ENCODE measurements at regions not wholly inside any gene's neighbourhood (a gene's known extent, or its start where the extent isn't known, plus 50 kb on each side); places are given as distances from the start of the nearest gene placed in this dataset.

GRCh38 chr10:61119573-61119972, 175.6 kb upstream of the RHOBTB1 start:
- Histone ChIP-seq H3K4me1 (ENCODE audit: insufficient read depth, low read length) (no peaks in the 10 kb centered on the region), H2AFZ (ENCODE audit: low read length) (no peak overlapping the region), H3K4me2 (ENCODE audit: insufficient read depth, low read length) (no peak overlapping the region), H3K79me2 (ENCODE audit: insufficient read depth, low read length) (no peaks in the 10 kb centered on the region), H3K27ac (ENCODE audit: low read depth, low read length) (no peak overlapping the region), H3K9me3 (ENCODE audit: low read depth, low read length) (no peaks in the 10 kb centered on the region), H4K20me1 (ENCODE audit: insufficient read depth, low read length) (no peaks in the 10 kb centered on the region), H3K36me3 (ENCODE audit: insufficient read depth, low read length) (no peaks in the 10 kb centered on the region), H3K4me3 (ENCODE audit: insufficient read depth, low read length) (no peak overlapping the region), H3K27me3 (ENCODE audit: insufficient read depth, low read length) (peaks cover 3% of the 10 kb centered on the region)
- no peak for DNase-seq (ENCODE audit: insufficient read length, low spot score, missing footprints)
- TF ChIP-seq CTCF (IDR thresholded peaks at IDR 0.05; ENCODE audit: extremely low read depth, low read depth, low read length): no peak

DNA sequence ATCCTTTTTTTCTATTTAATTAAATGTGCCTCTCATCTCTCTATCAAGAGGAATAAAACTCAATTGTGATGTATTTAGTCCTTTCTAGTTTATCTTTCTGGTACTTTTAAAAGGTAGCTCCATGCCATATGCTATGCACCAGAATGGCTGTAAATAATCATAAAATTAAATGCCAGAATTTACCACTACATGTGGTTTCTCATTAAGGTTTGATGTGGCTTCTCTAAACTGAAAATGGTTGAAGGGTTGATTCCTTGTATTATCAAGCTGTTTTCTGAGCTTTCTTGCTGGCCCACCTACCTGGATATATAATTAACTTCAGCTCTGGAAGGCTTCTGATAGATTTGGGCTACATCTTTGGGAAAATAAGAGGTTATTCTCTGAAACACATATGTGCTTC, 171.9 kb upstream of the RHOBTB1 start:
- peaks cover 6% of the 10 kb centered on the region for H3K4me1 ChIP-seq (ENCODE audit: insufficient read depth, low read length)
- H3K79me2 ChIP-seq (ENCODE audit: insufficient read depth, low read length): no peaks in the 10 kb centered on the region
- DNase-seq (ENCODE audit: insufficient read length, low spot score, missing footprints): no peak
- no peak for TF ChIP-seq CTCF (IDR thresholded peaks at IDR 0.05; ENCODE audit: extremely low read depth, low read depth, low read length)
- no peaks in the 10 kb centered on the region for H3K36me3 ChIP-seq (ENCODE audit: insufficient read depth, low read length)
- H3K4me3 ChIP-seq (ENCODE audit: insufficient read depth, low read length): no peak overlapping the region
- H3K27me3 ChIP-seq (ENCODE audit: insufficient read depth, low read length): peaks cover 3% of the 10 kb centered on the region
- H3K9me3 ChIP-seq (ENCODE audit: low read depth, low read length): no peaks in the 10 kb centered on the region
- H3K4me2 ChIP-seq (ENCODE audit: insufficient read depth, low read length): no peak overlapping the region
- H4K20me1 ChIP-seq (ENCODE audit: insufficient read depth, low read length): no peaks in the 10 kb centered on the region
- no peak overlapping the region for H3K27ac ChIP-seq (ENCODE audit: low read depth, low read length)
- H2AFZ ChIP-seq (ENCODE audit: low read length): no peak overlapping the region

DNA sequence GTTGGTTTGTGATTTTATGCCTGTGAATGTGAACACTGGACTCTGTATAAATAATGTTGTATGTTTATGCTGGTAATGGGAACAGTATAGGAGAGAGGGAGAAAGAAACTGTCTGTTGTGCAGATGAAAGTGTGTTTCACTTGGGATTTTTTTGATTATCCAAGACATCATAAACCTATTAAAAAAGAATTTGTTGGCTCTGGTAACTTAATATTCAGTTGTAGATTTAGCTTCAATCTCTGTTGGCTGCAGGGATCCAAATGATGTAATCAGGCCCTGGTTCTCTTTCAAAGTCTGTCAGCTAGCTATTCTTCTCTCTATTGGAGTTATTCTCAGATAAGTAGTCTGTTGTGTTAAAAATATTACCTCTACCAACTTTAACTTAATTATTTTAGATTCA, 168.8 kb upstream of the RHOBTB1 start:
- Histone ChIP-seq H3K9me3 (ENCODE audit: low read depth, low read length) (no peaks in the 10 kb centered on the region), H3K27ac (ENCODE audit: low read depth, low read length) (no peak overlapping the region), H3K4me2 (ENCODE audit: insufficient read depth, low read length) (no peak overlapping the region), H3K4me3 (ENCODE audit: insufficient read depth, low read length) (no peak overlapping the region), H2AFZ (ENCODE audit: low read length) (no peak overlapping the region), H3K4me1 (ENCODE audit: insufficient read depth, low read length) (peaks cover 18% of the 10 kb centered on the region), H3K27me3 (ENCODE audit: insufficient read depth, low read length) (peaks cover 3% of the 10 kb centered on the region), H3K79me2 (ENCODE audit: insufficient read depth, low read length) (no peaks in the 10 kb centered on the region), H3K36me3 (ENCODE audit: insufficient read depth, low read length) (no peaks in the 10 kb centered on the region), H4K20me1 (ENCODE audit: insufficient read depth, low read length) (no peaks in the 10 kb centered on the region)
- no peak for TF ChIP-seq CTCF (IDR thresholded peaks at IDR 0.05; ENCODE audit: extremely low read depth, low read depth, low read length)
- no peak for DNase-seq (ENCODE audit: insufficient read length, low spot score, missing footprints)

GRCh38 chr10:61110936-61111335, 167.0 kb upstream of the RHOBTB1 start:
- H2AFZ ChIP-seq (ENCODE audit: low read length): no peak overlapping the region
- no peak for DNase-seq (ENCODE audit: insufficient read length, low spot score, missing footprints)
- peak overlapping the region; percentile 30 for H3K4me2 ChIP-seq (ENCODE audit: insufficient read depth, low read length)
- no peaks in the 10 kb centered on the region for H3K9me3 ChIP-seq (ENCODE audit: low read depth, low read length)
- TF ChIP-seq CTCF (IDR thresholded peaks at IDR 0.05; ENCODE audit: extremely low read depth, low read depth, low read length): no peak
- peaks cover 18% of the 10 kb centered on the region for H3K4me1 ChIP-seq (ENCODE audit: insufficient read depth, low read length)
- H4K20me1 ChIP-seq (ENCODE audit: insufficient read depth, low read length): no peaks in the 10 kb centered on the region
- peaks cover 5% of the 10 kb centered on the region for H3K27me3 ChIP-seq (ENCODE audit: insufficient read depth, low read length)
- H3K36me3 ChIP-seq (ENCODE audit: insufficient read depth, low read length): no peaks in the 10 kb centered on the region
- peak overlapping the region; percentile 11 for H3K4me3 ChIP-seq (ENCODE audit: insufficient read depth, low read length)
- peak overlapping the region; percentile 57 for H3K27ac ChIP-seq (ENCODE audit: low read depth, low read length)
- no peaks in the 10 kb centered on the region for H3K79me2 ChIP-seq (ENCODE audit: insufficient read depth, low read length)

All from osteoblast (primary cell).